GM12801 (cell line): ENCODE measurements at regions not wholly inside any gene's neighbourhood (a gene's known extent, or its start where the extent isn't known, plus 50 kb on each side); places are given as distances from the start of the nearest gene placed in this dataset.

Experiments
- CTCF ChIP-seq: IDR thresholded peaks from one replicate; pipeline ENCODE4 v1.5.1; 2011; ENCODE audit warnings: control low read depth; ENCODE audit not compliant: insufficient read length; ENCODE audit errors: extremely low read depth

DNA sequence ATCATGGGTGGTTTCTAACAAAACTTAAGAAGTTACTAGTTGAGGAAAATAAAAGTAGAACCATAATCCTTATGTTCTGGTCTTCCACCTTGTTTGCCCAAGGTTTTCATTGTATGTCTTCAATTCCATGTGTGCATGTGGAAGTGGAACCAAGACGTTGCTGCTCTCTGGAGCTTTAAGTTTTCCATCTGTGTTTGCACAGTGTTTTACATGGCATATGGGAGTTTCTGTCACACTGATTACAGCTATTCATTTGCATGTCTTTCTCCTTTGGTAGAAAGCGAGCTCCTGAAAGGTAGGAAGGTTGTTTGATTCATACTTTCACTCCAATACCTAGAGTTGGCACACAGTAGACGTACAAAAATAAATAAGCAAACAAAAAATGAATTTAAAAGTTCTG, 112.6 kb upstream of the LUZP2 start:
- TF ChIP-seq CTCF: no peak

DNA sequence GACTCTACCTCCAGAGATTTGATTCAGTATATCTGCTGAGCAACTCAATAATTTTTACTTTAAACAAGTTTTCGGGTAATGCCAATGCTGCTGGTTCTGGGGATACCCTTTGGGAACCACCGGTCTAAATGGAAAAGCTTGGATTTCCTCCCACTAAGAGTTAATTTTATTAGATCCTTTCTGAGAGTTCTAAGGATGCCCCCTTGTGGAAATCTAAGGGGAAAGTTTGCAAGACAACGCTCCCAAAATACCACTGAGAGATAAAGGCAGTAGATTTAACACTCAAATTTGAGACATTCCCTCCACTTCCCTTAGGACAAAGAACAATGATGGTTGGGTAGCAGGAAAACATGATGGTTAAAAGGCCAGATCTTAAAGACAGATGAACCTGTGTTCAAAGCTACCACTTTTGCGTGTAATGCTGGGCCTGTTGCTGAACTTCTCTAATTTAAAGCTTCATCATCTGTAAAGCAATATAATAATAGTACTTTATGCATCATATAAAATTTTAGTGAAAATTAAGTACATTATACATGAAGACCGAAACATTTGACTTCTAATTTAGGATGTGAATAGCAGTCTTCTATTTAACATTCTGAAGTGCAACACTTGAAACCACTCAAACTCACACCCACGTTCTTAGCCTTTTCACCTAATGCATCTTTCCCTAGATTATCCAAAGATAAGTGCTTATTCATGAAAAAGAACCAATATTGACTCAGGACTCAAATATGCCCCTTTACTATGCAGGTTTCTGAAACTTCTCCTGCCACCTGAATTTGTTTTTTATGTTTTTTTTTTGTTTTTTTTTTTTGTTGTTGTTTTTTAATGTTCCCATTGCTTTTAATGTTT, 110.1 kb upstream of the LUZP2 start:
- TF ChIP-seq CTCF: no peak

- TF ChIP-seq CTCF: no peak
These were observed 107.3 kb upstream of the LUZP2 start for GRCh38 chr11:24389575-24389974.

GRCh38 chr11:24390016-24390415, 106.8 kb upstream of the LUZP2 start:
- no peak for TF ChIP-seq CTCF

- TF ChIP-seq CTCF: no peak
These were observed 106.1 kb upstream of the LUZP2 start for GRCh38 chr11:24390762-24391161.

GRCh38 chr11:24391167-24391566, 105.7 kb upstream of the LUZP2 start:
- no peak for TF ChIP-seq CTCF

- TF ChIP-seq CTCF: no peak
These were observed 96.7 kb upstream of the LUZP2 start for GRCh38 chr11:24400059-24400665.
